Gastroesophageal sphincter (tissue), 3 donors: ENCODE measurements at regions not wholly inside any gene's neighbourhood (a gene's known extent, or its start where the extent isn't known, plus 50 kb on each side); places are given as distances from the start of the nearest gene placed in this dataset.

ENCODE experiments used
- CTCF ChIP-seq, 4 experiments: fragments of 200-600 bp in 2 of 4; fragments of 450-650 bp in 2 of 4; sonication (generic) in 1 of 4; IDR thresholded peaks; one replicate each; pipeline ENCODE4 v1.5.1; 2017 to 2019; ENCODE audit warnings: antibody characterized with exemption in 4 of 4, mild to moderate bottlenecking in 2 of 4, moderate library complexity in 2 of 4
- EP300 ChIP-seq: sonication (generic); formaldehyde crosslinking; IDR thresholded peaks from one replicate; pipeline ENCODE4 v1.6.1; 2017; ENCODE audit warnings: antibody characterized with exemption, mild to moderate bottlenecking
- POLR2A ChIP-seq, 2 donors: fragments of 450-650 bp; IDR thresholded peaks; one replicate each; pipeline ENCODE4 v1.6.1; 2017; ENCODE audit warnings: antibody characterized with exemption in 2 of 2, mild to moderate bottlenecking in 2 of 2, moderate library complexity in 1 of 2
- POLR2AphosphoS5 ChIP-seq: sonication (generic); formaldehyde crosslinking; IDR thresholded peaks from one replicate; pipeline ENCODE4 v1.6.1; 2017; ENCODE audit warnings: antibody characterized with exemption

- TF ChIP-seq POLR2A (IDR thresholded peaks at IDR 0.05), result no peak
- no peak for TF ChIP-seq CTCF (IDR thresholded peaks at IDR 0.05)
- TF ChIP-seq POLR2AphosphoS5, result no peak
- no peak for TF ChIP-seq EP300
Measured at GRCh38 chr1:36625935-36626310, 143.2 kb upstream of the CSF3R start.
